ENCODE measurements at regions not wholly inside any gene's neighbourhood (a gene's known extent, or its start where the extent isn't known, plus 50 kb on each side); places are given as distances from the start of the nearest gene placed in this dataset.

DNA sequence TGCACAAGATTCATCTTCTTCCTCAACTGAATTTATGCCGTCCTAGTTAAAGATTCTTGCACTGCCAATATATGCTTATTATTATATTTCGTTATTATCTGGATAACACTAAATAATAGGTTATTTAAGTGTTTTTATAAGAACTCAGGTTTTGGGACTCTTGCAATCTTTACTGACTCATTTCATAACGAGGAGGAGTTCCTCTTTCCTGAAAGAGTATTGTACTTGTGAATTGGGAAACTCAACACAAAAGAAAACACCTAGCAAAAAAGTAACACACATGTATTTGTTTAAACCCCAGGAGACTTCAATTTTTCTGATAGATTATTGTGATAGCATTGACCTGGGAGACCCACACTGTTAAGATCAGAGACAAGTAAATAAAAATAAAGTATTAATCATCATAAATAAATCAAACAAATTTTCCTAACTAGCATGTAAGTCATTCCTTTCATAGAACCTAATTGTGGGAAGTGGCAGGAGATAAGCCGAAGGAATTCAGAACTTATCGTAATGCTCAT, 505.8 kb downstream of the KCNJ2 start:
- WGBS, 2 donors: 85 to 86% methylated on average over 5 of the region's 5 CpGs
- DNase-seq (ENCODE audit: low spot score in 2 of 2): no peak
- TF ChIP-seq POLR2A (IDR thresholded peaks at IDR 0.05): no peak
- TF ChIP-seq, protein P1, sequence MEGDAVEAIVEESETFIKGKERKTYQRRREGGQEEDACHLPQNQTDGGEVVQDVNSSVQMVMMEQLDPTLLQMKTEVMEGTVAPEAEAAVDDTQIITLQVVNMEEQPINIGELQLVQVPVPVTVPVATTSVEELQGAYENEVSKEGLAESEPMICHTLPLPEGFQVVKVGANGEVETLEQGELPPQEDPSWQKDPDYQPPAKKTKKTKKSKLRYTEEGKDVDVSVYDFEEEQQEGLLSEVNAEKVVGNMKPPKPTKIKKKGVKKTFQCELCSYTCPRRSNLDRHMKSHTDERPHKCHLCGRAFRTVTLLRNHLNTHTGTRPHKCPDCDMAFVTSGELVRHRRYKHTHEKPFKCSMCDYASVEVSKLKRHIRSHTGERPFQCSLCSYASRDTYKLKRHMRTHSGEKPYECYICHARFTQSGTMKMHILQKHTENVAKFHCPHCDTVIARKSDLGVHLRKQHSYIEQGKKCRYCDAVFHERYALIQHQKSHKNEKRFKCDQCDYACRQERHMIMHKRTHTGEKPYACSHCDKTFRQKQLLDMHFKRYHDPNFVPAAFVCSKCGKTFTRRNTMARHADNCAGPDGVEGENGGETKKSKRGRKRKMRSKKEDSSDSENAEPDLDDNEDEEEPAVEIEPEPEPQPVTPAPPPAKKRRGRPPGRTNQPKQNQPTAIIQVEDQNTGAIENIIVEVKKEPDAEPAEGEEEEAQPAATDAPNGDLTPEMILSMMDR (IDR thresholded peaks at IDR 0.05): no peak
- intact Hi-C loops (cut with DNase I; ENCODE audit: low total_unique reads): no loop called here
- H3K4me3 ChIP-seq (ENCODE audit: low read depth, poor library complexity, severe bottlenecking): no peak overlapping the region

DNA sequence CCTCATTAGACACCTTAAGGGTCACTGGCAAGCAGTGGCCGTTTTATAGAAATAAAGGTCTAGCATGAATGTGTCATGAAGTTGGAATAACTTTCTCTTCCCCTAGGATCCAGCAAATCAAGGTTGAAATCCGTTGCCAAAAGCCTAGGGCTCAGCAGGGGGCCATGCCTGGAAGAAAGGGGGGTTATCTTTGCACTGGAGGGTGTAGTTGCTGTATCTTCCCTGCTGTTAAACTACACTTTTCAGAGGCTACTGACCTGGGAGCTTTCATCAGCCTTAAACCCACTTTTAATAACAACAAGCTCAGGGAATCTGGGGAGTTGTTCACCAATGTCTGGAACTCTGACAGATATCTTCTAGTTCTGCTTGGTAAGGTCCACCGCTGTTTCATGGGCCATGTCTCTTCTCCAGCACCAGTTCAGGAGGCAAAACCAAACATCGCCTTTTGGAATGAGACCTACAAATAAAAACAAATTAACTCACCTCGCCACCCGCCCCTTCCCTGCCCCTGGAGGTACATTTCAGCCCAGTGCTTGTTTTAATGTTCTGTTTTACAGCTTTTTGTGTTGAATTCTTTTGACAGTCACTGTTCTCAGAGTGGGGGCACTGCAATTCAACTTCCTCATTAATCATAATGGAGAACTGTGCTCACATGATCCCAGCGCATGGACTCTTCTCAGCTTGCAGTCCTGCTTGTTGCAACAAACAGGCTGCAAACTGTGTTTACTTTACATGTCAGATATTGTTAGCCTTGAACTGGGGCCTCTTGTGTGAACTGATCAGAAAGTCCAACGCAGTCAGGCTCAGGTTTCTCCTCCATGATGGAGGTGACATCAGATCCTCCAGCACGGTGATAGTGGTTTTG, 508.7 kb downstream of the KCNJ2 start:
- H3K4me3 ChIP-seq (ENCODE audit: low read depth, poor library complexity, severe bottlenecking): no peak overlapping the region
- TF ChIP-seq, protein P1 (IDR thresholded peaks at IDR 0.05): no peak
- TF ChIP-seq POLR2A (IDR thresholded peaks at IDR 0.05): no peak
- no peak for DNase-seq (ENCODE audit: low spot score in 2 of 2)
- 69 to 78% methylated on average over 9 of the region's 9 CpGs for WGBS, 2 donors
- intact Hi-C loops (cut with DNase I; ENCODE audit: low total_unique reads): no loop called here

DNA sequence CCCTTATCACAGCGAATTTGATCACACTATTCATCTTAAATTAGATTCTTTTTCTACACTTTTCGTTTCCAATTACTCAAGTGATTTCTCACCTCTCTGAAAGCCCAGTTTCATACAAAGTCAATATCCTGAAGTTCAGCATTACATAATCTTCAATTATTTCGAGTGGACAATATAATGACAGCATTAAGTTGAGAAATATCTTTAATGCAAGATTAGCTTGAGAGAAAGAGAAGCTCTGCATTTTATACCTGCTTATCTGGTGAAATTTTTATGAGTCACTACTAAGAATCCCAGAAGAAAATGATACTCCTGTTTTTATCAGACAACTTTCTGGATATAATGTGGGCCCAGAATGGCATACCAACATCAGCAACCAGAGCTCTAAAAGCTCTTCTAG, 509.6 kb downstream of the KCNJ2 start:
- no peak overlapping the region for H3K4me3 ChIP-seq (ENCODE audit: low read depth, poor library complexity, severe bottlenecking)
- intact Hi-C loops (cut with DNase I; ENCODE audit: low total_unique reads): no loop called here
- WGBS, 2 donors: 82 to 85% methylated on average over 3 of the region's 3 CpGs
- no peak for DNase-seq (ENCODE audit: low spot score in 2 of 2)
- TF ChIP-seq POLR2A (IDR thresholded peaks at IDR 0.05): no peak
- TF ChIP-seq, protein P1 (IDR thresholded peaks at IDR 0.05): no peak

- DNase-seq (ENCODE audit: low spot score in 2 of 2): no peak
- WGBS, 2 donors: 73 to 95% methylated on average over 4 of the region's 4 CpGs
- TF ChIP-seq, protein P1 (IDR thresholded peaks at IDR 0.05): no peak
- no peak for TF ChIP-seq POLR2A (IDR thresholded peaks at IDR 0.05)
- H3K4me3 ChIP-seq (ENCODE audit: low read depth, poor library complexity, severe bottlenecking): no peak overlapping the region
- intact Hi-C loops (cut with DNase I; ENCODE audit: low total_unique reads): no loop called here
These were observed 514.6 kb downstream of the KCNJ2 start for GRCh38 chr17:70683936-70684335.

- DNase-seq (ENCODE audit: low spot score in 2 of 2): no peak
- H3K4me3 ChIP-seq (ENCODE audit: low read depth, poor library complexity, severe bottlenecking): no peak overlapping the region
- no peak for TF ChIP-seq POLR2A (IDR thresholded peaks at IDR 0.05)
- TF ChIP-seq, protein P1 (IDR thresholded peaks at IDR 0.05): no peak
- WGBS, 2 donors: 24 to 47% methylated on average over 1 of the region's 1 CpG
- intact Hi-C loops (cut with DNase I; ENCODE audit: low total_unique reads): no loop called here
These were observed 518.1 kb downstream of the KCNJ2 start for GRCh38 chr17:70687421-70687820.
